Neural cell (in vitro differentiated cells): ENCODE measurements at regions not wholly inside any gene's neighbourhood (a gene's known extent, or its start where the extent isn't known, plus 50 kb on each side); places are given as distances from the start of the nearest gene placed in this dataset.

Experiments used
- H2AFZ ChIP-seq: fragments of 200-600, 300-800 bp; sonication (generic), shearing (Covaris generic); 2 replicates; pipeline ENCODE4 v1.6.0; 2014; ENCODE audit warnings: low read depth, mild to moderate bottlenecking, antibody characterized with exemption, low read length, moderate library complexity
- H3F3A ChIP-seq: fragments of 200-600 bp; shearing (Covaris generic); 2 replicates; pipeline ENCODE4 v1.6.1; 2016; ENCODE audit warnings: mild to moderate bottlenecking, moderate library complexity, mixed read lengths, antibody characterized with exemption, low read length; ENCODE audit not compliant: insufficient read depth, poor library complexity, severe bottlenecking
- H3K27ac ChIP-seq: fragments of 200-600, 300-800 bp; sonication (generic), shearing (Covaris generic); 2 replicates; pipeline ENCODE4 v1.5.1; 2014; ENCODE audit warnings: mild to moderate bottlenecking, low read length, moderate library complexity
- H3K27me3 ChIP-seq: fragments of 300-800, 200-600 bp; sonication (generic), shearing (Covaris generic); 2 replicates; pipeline ENCODE4 v1.6.0; 2014; ENCODE audit warnings: mild to moderate bottlenecking, low read depth, low read length, moderate library complexity; ENCODE audit not compliant: insufficient read depth
- H3K36me3 ChIP-seq: fragments of 300-800, 200-600 bp; sonication (generic), shearing (Covaris generic); 2 replicates; pipeline ENCODE4 v1.5.1; 2014; ENCODE audit warnings: mild to moderate bottlenecking, antibody characterized with exemption, low read length, moderate library complexity; ENCODE audit not compliant: insufficient read depth
- H3K4me2 ChIP-seq: fragments of 300-800, 200-600 bp; sonication (generic), shearing (Covaris generic); 2 replicates; pipeline ENCODE4 v1.6.0; 2014; ENCODE audit warnings: mild to moderate bottlenecking, low read length
- H3K4me3 ChIP-seq: fragments of 300-800, 200-600 bp; sonication (generic), shearing (Covaris generic); 2 replicates; pipeline ENCODE4 v1.5.1; 2014; ENCODE audit warnings: mild to moderate bottlenecking, low read length, moderate library complexity
- H3K79me2 ChIP-seq: fragments of 200-600 bp; shearing (Covaris generic); replicated peaks from 2 replicates; pipeline ENCODE4 v1.6.0; 2014; ENCODE audit warnings: mild to moderate bottlenecking, low read length, moderate library complexity; ENCODE audit not compliant: insufficient read depth
- H3K9ac ChIP-seq: fragments of 300-800, 200-600 bp; sonication (generic), shearing (Covaris generic); 2 replicates; pipeline ENCODE4 v1.6.1; 2016; ENCODE audit warnings: mild to moderate bottlenecking, low read length, mixed read lengths
- H3K9me2 ChIP-seq: fragments of 200-600 bp; shearing (Covaris generic); 2 replicates; pipeline ENCODE4 v1.6.1; 2016; ENCODE audit warnings: mild to moderate bottlenecking, low read length, mixed read lengths; ENCODE audit not compliant: insufficient read depth
- H3K9me3 ChIP-seq: fragments of 200-600, 300-800 bp; sonication (generic), shearing (Covaris generic); 2 replicates; pipeline ENCODE4 v1.6.1; 2016; ENCODE audit warnings: mild to moderate bottlenecking, mixed run types, low read length, moderate library complexity, mixed read lengths
- H4K20me1 ChIP-seq: fragments of 200-600 bp; shearing (Covaris generic); 2 replicates; pipeline ENCODE4 v1.6.1; 2016; ENCODE audit warnings: mild to moderate bottlenecking, mixed run types; ENCODE audit not compliant: insufficient read depth
- CTCF ChIP-seq: fragments of 450-650 bp; IDR thresholded peaks from 2 replicates; pipeline ENCODE4 v1.5.1; 2014; ENCODE audit warnings: antibody characterized with exemption, mild to moderate bottlenecking, moderate library complexity; ENCODE audit not compliant: poor library complexity, severe bottlenecking
- EP300 ChIP-seq: fragments of 450-650 bp; conservative IDR thresholded peaks from 2 replicates; pipeline ENCODE4 v1.6.1; 2014; ENCODE audit warnings: antibody characterized with exemption, mild to moderate bottlenecking, moderate library complexity; ENCODE audit not compliant: poor library complexity, severe bottlenecking
- EZH2 ChIP-seq: fragments of 200-600, 300-800 bp; shearing (Covaris generic), sonication (generic); IDR thresholded peaks from 2 replicates; pipeline ENCODE4 v1.6.1; 2014; ENCODE audit warnings: antibody characterized with exemption, low read length, borderline replicate concordance, mild to moderate bottlenecking; ENCODE audit not compliant: insufficient read depth, poor library complexity, severe bottlenecking
- MXI1 ChIP-seq: fragments of 450-650 bp; conservative IDR thresholded peaks from 2 replicates; pipeline ENCODE4 v1.6.1; 2014; ENCODE audit warnings: antibody characterized with exemption, mild to moderate bottlenecking; ENCODE audit not compliant: poor library complexity, severe bottlenecking
- POLR2AphosphoS5 ChIP-seq: IDR thresholded peaks from 2 replicates; pipeline ENCODE4 v1.6.1; 2012
- RAD21 ChIP-seq: fragments of 450-650 bp; conservative IDR thresholded peaks from 2 replicates; pipeline ENCODE4 v1.6.1; 2014; ENCODE audit warnings: antibody characterized with exemption, mild to moderate bottlenecking, moderate library complexity
- REST ChIP-seq: IDR thresholded peaks from 2 replicates; pipeline ENCODE4 v1.6.1; 2012; ENCODE audit warnings: borderline replicate concordance
- SMC3 ChIP-seq: fragments of 450-650 bp; conservative IDR thresholded peaks from 2 replicates; pipeline ENCODE4 v1.6.1; 2014; ENCODE audit warnings: antibody characterized with exemption, mild to moderate bottlenecking, moderate library complexity; ENCODE audit not compliant: poor library complexity
- TAF1 ChIP-seq: IDR thresholded peaks from 2 replicates; pipeline ENCODE4 v1.6.1; 2012; ENCODE audit warnings: low read depth

GRCh38 chr13:109968876-109969577 lies 182.6 kb upstream of the IRS2 start:
- H3K27ac ChIP-seq: no peak overlapping the region
- no peak overlapping the region for H3K4me2 ChIP-seq
- H3K27me3 ChIP-seq: no peaks in the 10 kb centered on the region
- no peaks in the 10 kb centered on the region for H4K20me1 ChIP-seq
- H3F3A ChIP-seq: no peaks in the 10 kb centered on the region
- H3K9me2 ChIP-seq: no peaks in the 10 kb centered on the region
- H3K79me2 ChIP-seq: no peaks in the 10 kb centered on the region
- H3K36me3 ChIP-seq: no peaks in the 10 kb centered on the region
- H3K9ac ChIP-seq: no peak overlapping the region
- no peak overlapping the region for H3K4me3 ChIP-seq
- H2AFZ ChIP-seq: no peak overlapping the region
- TF ChIP-seq CTCF (no peak), SMC3 (no peak), MXI1 (no peak), EP300 (no peak), TAF1 (no peak), POLR2AphosphoS5 (no peak), REST (no peak), RAD21 (no peak), EZH2 (no peak)
- H3K9me3 ChIP-seq: no peaks in the 10 kb centered on the region

- TF ChIP-seq TAF1 (no peak), POLR2AphosphoS5 (peak; percentile 16), EP300 (peak; percentile 54), SMC3 (no peak), CTCF (no peak), EZH2 (no peak), RAD21 (no peak), MXI1 (no peak), REST (no peak)
- H3K27me3 ChIP-seq: no peaks in the 10 kb centered on the region
- H3K27ac ChIP-seq: no peak overlapping the region
- no peaks in the 10 kb centered on the region for H3K9me3 ChIP-seq
- no peak overlapping the region for H3K4me3 ChIP-seq
- no peaks in the 10 kb centered on the region for H3F3A ChIP-seq
- H4K20me1 ChIP-seq: no peaks in the 10 kb centered on the region
- no peaks in the 10 kb centered on the region for H3K36me3 ChIP-seq
- H2AFZ ChIP-seq: no peak overlapping the region
- H3K9me2 ChIP-seq: no peaks in the 10 kb centered on the region
- no peaks in the 10 kb centered on the region for H3K79me2 ChIP-seq
- H3K9ac ChIP-seq: no peak overlapping the region
- no peak overlapping the region for H3K4me2 ChIP-seq
These were observed 177.7 kb upstream of the IRS2 start for GRCh38 chr13:109963960-109964563.
